Astrocyte of the spinal cord (primary cell): ENCODE measurements at regions not wholly inside any gene's neighbourhood (a gene's known extent, or its start where the extent isn't known, plus 50 kb on each side); places are given as distances from the start of the nearest gene placed in this dataset.

ENCODE experiments used
- DNase-seq: peaks from one replicate; pipeline ENCODE4 v3.0.0; 2011; ENCODE audit warnings: low read depth, low spot score
- H3K4me3 ChIP-seq: 2 replicates; pipeline ENCODE4 v1.5.1; 2011; ENCODE audit warnings: low read depth, mild to moderate bottlenecking, low read length, moderate library complexity
- CTCF ChIP-seq: IDR thresholded peaks from 2 replicates; pipeline ENCODE4 v1.5.1; 2012; ENCODE audit warnings: low read depth, mild to moderate bottlenecking, low read length, inconsistent platforms
- in situ Hi-C: cut with HindIII; loops from 2 replicates; pipeline ENCODE4 v1.10.0; 2017; ENCODE audit warnings: low sequenced_read_pairs

GRCh38 chr7:1380231-1380815 is 78.9 kb downstream of the MICALL2 start:
- H3K4me3 ChIP-seq, result no peak overlapping the region
- in situ Hi-C loops, result no loop called here
- TF ChIP-seq CTCF, result no peak
- no peak for DNase-seq

- TF ChIP-seq CTCF, result no peak
- no peak overlapping the region for H3K4me3 ChIP-seq
- in situ Hi-C loops, result no loop called here
- no peak for DNase-seq
Observed at GRCh38 chr7:1380821-1381580, 78.3 kb downstream of the MICALL2 start.

GRCh38 chr7:1382553-1383397 is 76.5 kb downstream of the MICALL2 start:
- no peak for DNase-seq

GRCh38 chr7:1383398-1384112 is 75.7 kb downstream of the MICALL2 start:
- no peak overlapping the region for H3K4me3 ChIP-seq
- in situ Hi-C loops, result no loop called here
- no peak for TF ChIP-seq CTCF
- DNase-seq, result no peak

More at GRCh38 chr7:1382553-1383397, 76.5 kb downstream of the MICALL2 start:
- H3K4me3 ChIP-seq, result no peak overlapping the region
- TF ChIP-seq CTCF, result no peak
- in situ Hi-C loops, result no loop called here

GRCh38 chr7:1384113-1384415 is 75.2 kb downstream of the MICALL2 start:
- in situ Hi-C loops, result no loop called here
- TF ChIP-seq CTCF, result no peak
- no peak overlapping the region for H3K4me3 ChIP-seq

More at GRCh38 chr7:1384113-1384415, 75.2 kb downstream of the MICALL2 start:
- DNase-seq, result no peak
